DND-41 (cell line): ENCODE measurements at regions not wholly inside any gene's neighbourhood (a gene's known extent, or its start where the extent isn't known, plus 50 kb on each side); places are given as distances from the start of the nearest gene placed in this dataset.

Experiments used
- ATAC-seq: fragments of 200-7000 bp; cut with Tn5 transposase; 3 replicates; pipeline ENCODE4 v1.9.1; 2021; ENCODE audit warnings: low read depth; ENCODE audit not compliant: insufficient read depth
- DNase-seq: peaks from one replicate; pipeline ENCODE4 v3.0.0-alpha.2; 2020
- H2AFZ ChIP-seq: 2 replicates; pipeline ENCODE4 v1.6.0; 2012; ENCODE audit warnings: low read depth, low read length
- H3K27ac ChIP-seq: 2 replicates; pipeline ENCODE4 v1.5.1; 2012; ENCODE audit warnings: low read length, inconsistent platforms
- H3K27me3 ChIP-seq: fragments of 200-600 bp; sonication (generic); 2 replicates; pipeline ENCODE4 v1.6.0; 2012; ENCODE audit warnings: low read length, mild to moderate bottlenecking, inconsistent platforms; ENCODE audit not compliant: insufficient read depth, poor library complexity
- H3K36me3 ChIP-seq: 2 replicates; pipeline ENCODE4 v1.5.1; 2012; ENCODE audit warnings: low read length, inconsistent platforms; ENCODE audit not compliant: insufficient read depth
- H3K4me1 ChIP-seq: 2 replicates; pipeline ENCODE4 v1.5.1; 2012; ENCODE audit warnings: mild to moderate bottlenecking, low read length; ENCODE audit not compliant: insufficient read depth
- H3K4me2 ChIP-seq: 2 replicates; pipeline ENCODE4 v1.6.0; 2012; ENCODE audit warnings: mild to moderate bottlenecking, moderate library complexity, low read length, inconsistent platforms; ENCODE audit not compliant: insufficient read depth
- H3K4me3 ChIP-seq, 2 experiments: fragments of 200-600 bp in 1 of 2; shearing (Covaris generic) in 1 of 2; 2 replicates each; pipeline ENCODE4 v1.5.1; 2012 to 2016; ENCODE audit warnings: inconsistent platforms in 2 of 2, low read length in 2 of 2, mild to moderate bottlenecking in 2 of 2, low read depth in 1 of 2, moderate library complexity in 1 of 2
- H3K79me2 ChIP-seq: 2 replicates; pipeline ENCODE4 v1.6.0; 2012; ENCODE audit warnings: low read length, inconsistent platforms; ENCODE audit not compliant: insufficient read depth
- H3K9ac ChIP-seq: 2 replicates; pipeline ENCODE4 v1.6.0; 2012; ENCODE audit warnings: low read depth, mild to moderate bottlenecking, inconsistent platforms, low read length, moderate library complexity
- H3K9me3 ChIP-seq: 2 replicates; pipeline ENCODE4 v1.5.1; 2012; ENCODE audit warnings: low read length, moderate library complexity, mild to moderate bottlenecking, inconsistent platforms; ENCODE audit not compliant: insufficient read depth, severe bottlenecking
- H4K20me1 ChIP-seq: 2 replicates; pipeline ENCODE4 v1.6.0; 2012; ENCODE audit warnings: low read length; ENCODE audit not compliant: insufficient read depth
- CTCF ChIP-seq: IDR thresholded peaks from 2 replicates; pipeline ENCODE4 v1.5.1; 2012; ENCODE audit warnings: borderline replicate concordance, low read length, moderate library complexity, mild to moderate bottlenecking; ENCODE audit not compliant: poor library complexity, severe bottlenecking; ENCODE audit errors: extremely low read depth
- EZH2 ChIP-seq: IDR thresholded peaks from 3 replicates; pipeline ENCODE4 v1.6.1; 2012; ENCODE audit warnings: borderline replicate concordance, low read depth, mild to moderate bottlenecking, moderate library complexity, low read length, inconsistent platforms; ENCODE audit not compliant: severe bottlenecking

DNA sequence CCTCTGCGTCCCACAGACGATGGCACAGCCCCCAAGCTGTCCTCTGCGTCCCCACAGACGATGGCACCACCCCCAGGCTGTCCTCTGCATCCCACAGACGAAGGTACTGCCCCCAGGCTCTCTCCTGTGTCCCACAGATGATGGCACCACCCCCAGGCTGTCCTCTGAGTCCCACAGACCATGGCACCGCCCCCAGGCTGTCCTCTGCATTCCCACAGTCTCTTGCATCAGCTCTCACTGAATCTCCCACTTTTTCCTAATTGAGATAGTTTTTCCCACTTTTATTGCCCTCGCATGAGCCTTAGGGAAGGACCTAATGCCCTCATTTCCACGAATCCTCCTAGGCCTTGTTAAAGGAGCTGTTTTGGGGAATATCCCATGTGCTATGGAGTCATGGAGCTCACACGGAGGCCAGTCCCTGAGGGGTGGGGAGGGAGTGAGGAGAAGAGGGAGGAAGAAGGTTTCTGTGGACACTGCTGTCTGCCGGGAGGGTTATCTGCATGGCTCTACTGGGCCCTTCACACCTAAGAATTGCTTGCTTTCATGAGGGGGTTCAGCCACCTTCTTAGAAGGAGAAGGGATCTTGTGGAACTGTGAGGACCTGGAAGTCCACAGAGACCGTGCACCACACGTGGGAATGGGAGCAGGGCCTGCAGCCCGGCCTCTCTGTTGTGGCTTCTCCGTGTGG, 58.2 kb upstream of the PTCH1 start:
- Histone ChIP-seq H3K9ac (no peak overlapping the region), H3K79me2 (no peaks in the 10 kb centered on the region), H3K4me3 (no peak overlapping the region), H2AFZ (no peak overlapping the region), H3K4me1 (no peaks in the 10 kb centered on the region), H4K20me1 (no peaks in the 10 kb centered on the region), H3K9me3 (no peaks in the 10 kb centered on the region), H3K27me3 (no peaks in the 10 kb centered on the region), H3K27ac (no peak overlapping the region), H3K36me3 (no peaks in the 10 kb centered on the region), H3K4me2 (no peak overlapping the region)
- no peak for ATAC-seq
- no peak for DNase-seq
- TF ChIP-seq EZH2: no peak
- TF ChIP-seq CTCF: no peak

DNA sequence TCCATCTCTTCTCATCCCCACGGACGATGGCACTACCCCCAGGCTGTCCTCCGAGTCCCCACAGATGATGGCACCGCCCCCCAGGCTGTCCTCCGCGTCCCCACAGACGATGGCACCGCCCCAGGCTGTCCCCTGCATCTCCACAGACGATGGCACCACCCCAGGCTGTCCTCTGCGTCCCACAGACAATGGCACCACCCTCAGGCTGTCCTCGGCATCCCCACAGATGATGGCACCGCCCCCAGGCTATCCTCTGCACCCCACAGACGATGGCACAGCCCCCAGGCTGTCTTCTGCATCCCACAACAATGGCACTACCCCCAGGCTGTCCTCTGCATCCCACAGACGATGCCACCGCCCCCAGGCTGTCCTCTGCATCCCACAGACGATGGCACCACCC, 57.4 kb upstream of the PTCH1 start:
- no peak for DNase-seq
- no peak for ATAC-seq
- no peak overlapping the region for H3K4me2 ChIP-seq

DNA sequence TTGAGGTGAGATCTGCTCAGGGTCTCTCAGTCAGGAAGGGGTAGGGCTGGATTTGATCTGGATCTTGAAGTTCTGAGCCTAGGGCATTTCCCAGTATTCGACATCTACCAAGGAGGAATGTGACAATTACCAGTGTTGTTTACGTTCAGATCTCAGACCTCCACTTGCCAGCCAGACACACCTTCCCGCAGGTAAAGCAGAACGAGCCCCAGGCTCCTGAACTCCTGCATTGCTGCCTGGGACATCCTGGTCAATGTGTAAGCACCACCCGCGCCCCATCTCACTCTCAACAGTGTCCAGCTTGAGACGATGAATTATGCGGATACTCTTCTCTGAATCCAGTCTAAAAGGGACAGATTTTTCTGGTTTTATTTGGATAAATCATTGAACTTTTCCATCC, 56.7 kb upstream of the PTCH1 start:
- Histone ChIP-seq H3K27ac (no peak overlapping the region), H3K9me3 (no peaks in the 10 kb centered on the region), H3K4me3 (no peak overlapping the region), H3K36me3 (no peaks in the 10 kb centered on the region), H3K27me3 (no peaks in the 10 kb centered on the region), H3K4me2 (no peak overlapping the region), H3K9ac (no peak overlapping the region), H3K79me2 (no peaks in the 10 kb centered on the region), H3K4me1 (no peaks in the 10 kb centered on the region), H4K20me1 (no peaks in the 10 kb centered on the region), H2AFZ (no peak overlapping the region)
- ATAC-seq (no peak), DNase-seq (no peak)
- TF ChIP-seq EZH2: no peak

More for the DNA sequence above, 57.4 kb upstream of the PTCH1 start:
- Histone ChIP-seq H3K4me1 (no peaks in the 10 kb centered on the region), H3K9ac (no peak overlapping the region), H3K79me2 (no peaks in the 10 kb centered on the region), H3K4me3 (no peak overlapping the region), H3K9me3 (no peaks in the 10 kb centered on the region), H3K36me3 (no peaks in the 10 kb centered on the region), H3K27me3 (no peaks in the 10 kb centered on the region), H3K27ac (no peak overlapping the region), H4K20me1 (no peaks in the 10 kb centered on the region), H2AFZ (no peak overlapping the region)
- TF ChIP-seq EZH2: no peak
- TF ChIP-seq CTCF: no peak

DNA sequence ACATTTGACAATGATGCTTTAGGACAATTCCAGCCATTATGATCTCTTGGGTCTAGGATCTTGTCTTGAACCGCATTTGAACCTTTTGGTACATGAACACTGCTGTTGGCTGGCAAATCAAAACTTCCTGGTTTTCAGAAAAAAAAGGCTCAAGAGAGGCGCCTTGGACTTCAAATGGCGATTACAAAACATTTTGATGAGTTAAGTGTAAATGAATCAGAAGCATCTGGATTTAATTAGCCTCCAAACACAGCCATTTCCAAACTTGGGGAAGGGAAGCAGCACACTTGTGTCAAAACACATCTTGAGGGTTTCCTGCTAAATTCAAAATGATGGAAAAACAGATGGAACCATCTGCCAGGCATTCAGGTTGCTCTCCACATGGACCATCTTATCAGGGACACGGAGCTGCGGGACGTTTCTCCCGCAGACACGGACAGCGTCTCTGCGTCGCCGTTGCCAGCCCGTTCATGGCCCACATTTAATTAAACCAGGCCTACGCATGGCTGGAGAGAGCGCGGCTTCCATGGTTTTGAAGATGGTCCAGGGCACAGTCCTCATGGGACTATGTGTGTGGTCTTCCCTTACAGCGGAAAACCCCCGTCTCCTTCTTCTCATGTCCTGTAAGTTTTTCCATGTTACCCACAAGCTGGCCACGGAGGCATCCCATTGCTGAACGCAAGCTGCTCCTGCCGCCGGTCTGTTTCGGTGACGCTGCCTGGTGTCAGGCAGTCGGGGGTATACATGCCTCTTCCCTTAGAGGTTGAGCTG, 55.8 kb upstream of the PTCH1 start:
- H3K27me3 ChIP-seq: no peaks in the 10 kb centered on the region
- no peak overlapping the region for H3K9ac ChIP-seq
- H3K27ac ChIP-seq: no peak overlapping the region
- no peak for ATAC-seq
- no peaks in the 10 kb centered on the region for H3K9me3 ChIP-seq
- no peaks in the 10 kb centered on the region for H3K36me3 ChIP-seq
- H4K20me1 ChIP-seq: no peaks in the 10 kb centered on the region
- DNase-seq: no peak
- no peak overlapping the region for H2AFZ ChIP-seq
- no peaks in the 10 kb centered on the region for H3K79me2 ChIP-seq
- H3K4me2 ChIP-seq: no peak overlapping the region
- no peaks in the 10 kb centered on the region for H3K4me1 ChIP-seq
- no peak overlapping the region for H3K4me3 ChIP-seq
- TF ChIP-seq EZH2 (no peak), CTCF (no peak)
